ENCODE measurements at regions not wholly inside any gene's neighbourhood (a gene's known extent, or its start where the extent isn't known, plus 50 kb on each side); places are given as distances from the start of the nearest gene placed in this dataset.

- no peak for TF ChIP-seq CTCF (IDR thresholded peaks at IDR 0.05 in 8 of 11, conservative IDR thresholded peaks at IDR 0.05 in 3 of 11)
- TF ChIP-seq POLR2AphosphoS5 (IDR thresholded peaks at IDR 0.05) = no peak
- no peak for TF ChIP-seq POLR2A (IDR thresholded peaks at IDR 0.05)
Measured at GRCh38 chr11:37497326-37497725, 899.3 kb upstream of the RAG2 start.

Measured in spleen (tissue), 7 donors.